ENCODE measurements at regions not wholly inside any gene's neighbourhood (a gene's known extent, or its start where the extent isn't known, plus 50 kb on each side); places are given as distances from the start of the nearest gene placed in this dataset.
"Not testable (repeated sequence)": the region's sequence is repeated elsewhere in the genome, so short reads cannot be mapped to it uniquely, and the experiment has no call there.

DNA sequence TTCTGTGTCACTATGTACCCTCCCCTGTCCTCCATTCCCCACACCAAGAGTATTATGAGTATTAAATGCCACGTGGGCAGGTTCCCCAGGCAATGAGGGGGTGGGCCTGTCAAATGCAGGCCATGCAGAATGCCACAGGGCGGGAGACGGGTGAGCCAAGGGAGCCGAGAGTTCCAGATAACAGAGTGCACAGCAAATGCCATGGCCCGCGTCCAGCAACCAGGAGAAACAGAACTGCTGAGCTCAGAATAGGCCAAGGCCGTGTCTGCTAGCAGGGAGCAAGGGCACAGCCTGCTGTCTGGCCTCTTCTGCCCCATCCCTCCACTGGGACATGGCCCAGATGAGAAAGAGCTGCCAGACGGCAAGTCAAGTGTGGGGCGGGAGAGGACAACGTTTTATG, 64.4 kb upstream of the PLGLB2 start:
- not testable (repeated sequence) for H3K4me3 Mint-ChIP-seq; H3K27me3 Mint-ChIP-seq (ENCODE audit: low read depth in 3 of 3); H3K9me3 Mint-ChIP-seq; H3K4me1 Mint-ChIP-seq; H3K27ac Mint-ChIP-seq; H3K36me3 Mint-ChIP-seq; DNase-seq

DNA sequence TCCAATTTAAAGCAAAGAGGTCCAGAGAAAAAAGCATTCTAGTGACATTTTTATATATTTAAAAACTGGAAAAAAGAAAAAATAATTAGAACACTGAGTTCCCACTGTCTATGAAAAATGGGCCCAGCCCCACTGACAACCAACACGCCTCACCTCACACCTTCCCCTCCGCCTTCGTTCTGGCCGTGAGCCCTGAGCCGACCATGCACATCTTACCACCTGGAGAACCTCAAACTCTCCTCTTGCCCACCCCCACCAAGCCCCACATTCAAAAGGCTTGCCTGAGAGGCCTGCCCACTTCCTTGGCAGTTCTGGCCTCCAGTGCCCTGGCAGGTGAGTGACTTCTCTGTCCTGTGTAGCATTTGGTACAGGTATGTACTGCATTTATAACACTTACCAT, 63.9 kb upstream of the PLGLB2 start:
- not testable (repeated sequence) for H3K4me3 Mint-ChIP-seq; H3K4me1 Mint-ChIP-seq; H3K27ac Mint-ChIP-seq; H3K27me3 Mint-ChIP-seq (ENCODE audit: low read depth in 3 of 3); H3K9me3 Mint-ChIP-seq; H3K36me3 Mint-ChIP-seq; DNase-seq

- not testable (repeated sequence) for H3K27ac Mint-ChIP-seq; H3K4me1 Mint-ChIP-seq; H3K36me3 Mint-ChIP-seq; H3K27me3 Mint-ChIP-seq (ENCODE audit: low read depth in 3 of 3); H3K4me3 Mint-ChIP-seq; DNase-seq; H3K9me3 Mint-ChIP-seq
Measured at GRCh38 chr2:87685558-87685957, 62.3 kb upstream of the PLGLB2 start.

DNA sequence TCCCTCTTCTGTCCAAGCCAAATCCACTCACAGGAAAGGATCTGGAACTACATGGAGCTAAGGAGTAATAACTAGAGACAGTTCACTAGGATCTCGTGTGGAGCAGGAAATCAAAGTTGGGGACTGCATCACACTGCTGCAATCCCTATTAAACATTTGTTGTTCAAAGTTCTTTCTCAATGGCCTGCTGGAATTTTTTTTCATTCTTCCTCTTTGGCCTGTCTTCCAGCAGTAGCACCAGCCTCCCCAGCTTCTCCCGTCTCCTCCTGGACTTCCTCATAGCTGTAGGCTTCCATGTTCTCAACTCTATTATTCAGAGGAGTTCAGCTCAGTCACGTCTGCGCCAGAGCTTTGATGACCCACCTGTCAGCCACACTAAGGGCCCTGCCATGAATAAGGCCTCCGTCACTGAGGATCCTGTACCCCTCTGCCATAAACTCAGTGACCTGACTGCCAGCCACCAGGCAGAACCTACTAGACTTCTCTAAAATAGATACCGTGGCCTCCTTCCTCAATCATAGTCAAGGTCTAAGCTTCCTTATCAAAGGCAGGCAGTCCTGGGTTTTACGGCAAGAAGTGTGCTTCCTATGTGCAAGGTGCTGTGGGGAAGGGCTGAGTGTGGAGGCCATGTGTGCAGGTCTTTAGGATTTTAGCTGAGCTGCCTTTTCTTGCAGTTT, 60.9 kb upstream of the PLGLB2 start:
- DNase-seq; H3K4me3 Mint-ChIP-seq; H3K9me3 Mint-ChIP-seq; H3K27me3 Mint-ChIP-seq (ENCODE audit: low read depth in 3 of 3); H3K36me3 Mint-ChIP-seq; H3K4me1 Mint-ChIP-seq; H3K27ac Mint-ChIP-seq: not testable (repeated sequence)

- not testable (repeated sequence) for H3K4me3 Mint-ChIP-seq
Measured at GRCh38 chr2:87687550-87688270, 60.2 kb upstream of the PLGLB2 start.

DNA sequence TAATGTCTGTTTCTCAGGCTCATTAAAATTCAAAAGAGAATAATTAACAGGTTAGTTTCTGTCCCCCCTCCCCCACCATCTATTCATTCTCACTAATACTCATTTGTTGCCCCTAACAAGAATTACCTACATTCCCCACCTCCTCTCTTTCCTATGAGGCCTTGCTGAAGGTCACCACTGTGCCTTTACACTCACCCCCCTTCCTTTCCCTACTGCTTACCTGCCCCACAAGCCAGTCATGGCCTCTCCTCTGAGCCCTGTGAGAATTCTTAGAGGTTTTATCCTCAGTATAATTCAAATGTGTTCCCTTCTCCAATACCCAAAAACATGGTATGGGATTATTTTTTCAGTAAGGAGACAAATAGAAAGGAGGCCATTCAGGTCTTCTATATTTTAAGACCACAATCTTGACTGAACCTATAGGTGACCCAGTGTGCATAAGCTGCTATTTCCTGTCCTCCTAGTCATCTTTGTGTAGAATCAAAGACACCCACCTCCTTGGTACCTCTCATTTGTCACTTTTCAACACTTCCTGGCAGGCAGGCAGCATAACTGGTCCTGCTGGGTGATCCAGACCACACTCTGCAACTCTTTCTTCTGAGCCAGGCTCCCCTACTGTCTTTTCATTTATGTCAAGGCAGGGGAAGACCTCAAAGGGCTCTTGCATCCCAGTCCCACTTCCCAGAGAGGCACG, 55.8 kb upstream of the PLGLB2 start:
- H3K36me3 Mint-ChIP-seq; H3K4me3 Mint-ChIP-seq; H3K27me3 Mint-ChIP-seq (ENCODE audit: low read depth in 3 of 3); H3K4me1 Mint-ChIP-seq; H3K9me3 Mint-ChIP-seq; DNase-seq: not testable (repeated sequence)
- H3K27ac Mint-ChIP-seq = peak overlapping the region in 4 of 6 donors; percentile 45 to 76 (median 59)

More at GRCh38 chr2:87687550-87688270, 60.2 kb upstream of the PLGLB2 start:
- not testable (repeated sequence) for H3K27me3 Mint-ChIP-seq (ENCODE audit: low read depth in 3 of 3); H3K4me1 Mint-ChIP-seq; H3K9me3 Mint-ChIP-seq; DNase-seq; H3K27ac Mint-ChIP-seq; H3K36me3 Mint-ChIP-seq

- H3K36me3 Mint-ChIP-seq; H3K9me3 Mint-ChIP-seq; H3K4me1 Mint-ChIP-seq; DNase-seq; H3K27me3 Mint-ChIP-seq (ENCODE audit: low read depth in 3 of 3); H3K4me3 Mint-ChIP-seq; H3K27ac Mint-ChIP-seq: not testable (repeated sequence)
Measured at GRCh38 chr2:87692914-87693313, 55.0 kb upstream of the PLGLB2 start.

- H3K4me3 Mint-ChIP-seq; H3K27ac Mint-ChIP-seq; H3K36me3 Mint-ChIP-seq; H3K27me3 Mint-ChIP-seq (ENCODE audit: low read depth in 3 of 3); H3K9me3 Mint-ChIP-seq; H3K4me1 Mint-ChIP-seq: not testable (repeated sequence)
- DNase-seq = peak; percentile 0 to 8 (median 4)
Measured at GRCh38 chr2:87693882-87694281, 54.0 kb upstream of the PLGLB2 start.

- DNase-seq; H3K4me3 Mint-ChIP-seq; H3K36me3 Mint-ChIP-seq; H3K27ac Mint-ChIP-seq; H3K4me1 Mint-ChIP-seq; H3K9me3 Mint-ChIP-seq; H3K27me3 Mint-ChIP-seq (ENCODE audit: low read depth in 3 of 3): not testable (repeated sequence)
Measured at GRCh38 chr2:87695596-87696323, 52.1 kb upstream of the PLGLB2 start.
